ENCODE measurements at regions not wholly inside any gene's neighbourhood (a gene's known extent, or its start where the extent isn't known, plus 50 kb on each side); places are given as distances from the start of the nearest gene placed in this dataset.

DNA sequence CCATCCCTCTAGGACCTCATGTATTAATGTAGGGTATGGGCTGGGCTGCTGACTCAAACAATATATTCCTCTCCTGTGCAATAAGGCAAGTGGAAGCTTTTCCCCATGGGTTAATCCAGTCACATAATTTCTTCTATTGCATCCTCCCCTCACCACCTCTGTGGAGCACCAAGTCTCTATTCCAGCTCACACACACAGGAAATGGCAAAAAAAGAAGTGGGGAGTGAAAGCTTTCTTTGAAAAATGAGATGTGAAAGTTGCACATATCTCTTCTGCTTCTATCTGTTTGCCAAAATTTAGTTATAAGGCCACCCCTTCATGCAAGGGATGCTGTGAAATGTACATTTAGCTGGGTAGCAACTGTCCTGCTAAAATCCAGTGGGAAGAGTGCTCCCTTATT lies 121.3 kb downstream of the CDC42EP3 start:
- POLR2A ChIA-PET: no interaction called here
- H3K9me3 ChIP-seq: no peaks in the 10 kb centered on the region
- no peak overlapping the region for H3K27ac ChIP-seq
- no peak for ATAC-seq
- H3K4me3 ChIP-seq: no peak overlapping the region
- DNase-seq (ENCODE audit: low read depth in 1 of 2, low spot score in 1 of 2): no peak
- no peak for FAIRE-seq
- CTCF ChIA-PET: interaction anchor here (0.9 to 2.5 kb wide), 7 partner anchors 9 to 327 kb away, joined by 3 to 10 read pairs (median 4); no protein-coding TSS in a partner anchor
- TF ChIP-seq PHF8 (IDR thresholded peaks at IDR 0.05; ENCODE audit: borderline replicate concordance, low read depth) (no peak), CBX2 (IDR thresholded peaks at IDR 0.05; ENCODE audit: borderline replicate concordance, low read depth) (no peak), JUN (IDR thresholded peaks at IDR 0.05) (no peak), KDM5A (IDR thresholded peaks at IDR 0.05) (no peak), RFX5 (IDR thresholded peaks at IDR 0.05) (no peak)
- no peak overlapping the region for H3K4me2 ChIP-seq
- no peaks in the 10 kb centered on the region for H3K4me1 ChIP-seq

DNA sequence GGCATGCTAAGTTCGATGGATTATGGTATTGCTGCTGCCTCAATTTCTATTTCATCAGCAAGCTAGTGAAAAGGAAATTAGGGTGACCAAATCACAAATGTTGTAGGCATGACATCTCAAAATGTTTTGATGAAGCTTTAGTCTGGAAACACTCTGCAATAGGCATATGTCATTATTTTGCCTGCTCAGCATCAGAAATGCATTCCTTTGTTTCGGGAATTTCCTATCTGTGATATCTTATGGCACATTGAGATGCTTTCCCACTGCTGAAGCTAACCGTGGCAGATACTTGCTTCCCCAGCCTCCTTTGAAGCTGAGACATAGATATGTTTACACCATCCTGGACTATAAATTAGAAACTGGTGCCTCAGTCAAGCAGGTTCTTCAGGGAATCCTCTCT lies 119.7 kb downstream of the CDC42EP3 start:
- no peak overlapping the region for H3K27ac ChIP-seq
- ATAC-seq (no peak), DNase-seq (ENCODE audit: low read depth in 1 of 2, low spot score in 1 of 2) (no peak), FAIRE-seq (no peak)
- no peaks in the 10 kb centered on the region for H3K9me3 ChIP-seq
- no peak overlapping the region for H3K4me2 ChIP-seq
- no peaks in the 10 kb centered on the region for H3K4me1 ChIP-seq
- H3K4me3 ChIP-seq: no peak overlapping the region
- no peak for TF ChIP-seq TP53 (CRISPR knock-in tag; IDR thresholded peaks at IDR 0.05)
- TF ChIP-seq, protein P1, sequence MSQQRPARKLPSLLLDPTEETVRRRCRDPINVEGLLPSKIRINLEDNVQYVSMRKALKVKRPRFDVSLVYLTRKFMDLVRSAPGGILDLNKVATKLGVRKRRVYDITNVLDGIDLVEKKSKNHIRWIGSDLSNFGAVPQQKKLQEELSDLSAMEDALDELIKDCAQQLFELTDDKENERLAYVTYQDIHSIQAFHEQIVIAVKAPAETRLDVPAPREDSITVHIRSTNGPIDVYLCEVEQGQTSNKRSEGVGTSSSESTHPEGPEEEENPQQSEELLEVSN (IDR thresholded peaks at IDR 0.05; ENCODE audit: borderline replicate concordance, low read depth): no peak
- TF ChIP-seq MAFK (IDR thresholded peaks at IDR 0.05; ENCODE audit: partially characterized antibody): peak; percentile 57
- TF ChIP-seq POLR2AphosphoS2 (conservative IDR thresholded peaks at IDR 0.05; ENCODE audit: low read length): no peak
- POLR2A ChIA-PET: no interaction called here
- CTCF ChIA-PET: interaction anchor here (0.8 to 2.2 kb wide), 5 partner anchors 9 to 326 kb away, joined by 3 to 10 read pairs (median 5); no protein-coding TSS in a partner anchor
- 61% methylated on average over 3 of the region's 3 CpGs for WGBS (ENCODE audit: missing lambda C conversion rate)

DNA sequence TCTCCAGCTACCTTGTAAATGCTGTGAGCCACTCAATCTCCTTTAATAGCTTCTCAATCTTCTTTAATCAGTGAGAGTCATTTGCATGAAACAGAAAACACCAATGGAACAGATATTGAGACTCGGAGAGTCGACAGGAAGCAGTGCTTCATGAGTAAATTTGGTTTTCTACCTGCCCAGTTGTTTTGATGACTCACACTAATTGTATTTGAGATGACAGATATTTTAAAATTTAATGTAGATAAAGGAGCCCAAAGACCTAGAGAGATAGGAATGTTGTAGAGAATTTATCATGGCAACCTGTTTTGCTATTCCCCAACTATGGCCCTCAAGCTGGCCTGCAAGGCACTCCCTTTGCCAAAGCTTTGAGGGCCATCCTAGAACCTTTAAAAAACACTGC lies 119.1 kb downstream of the CDC42EP3 start:
- TF ChIP-seq FOSL2 (IDR thresholded peaks at IDR 0.05) (no peak), FOSL2 (CRISPR knock-in tag; IDR thresholded peaks at IDR 0.05) (peak; percentile 18; the same call in 1 of the 2 replicates), KDM5A (IDR thresholded peaks at IDR 0.05) (no peak)
- H3K27ac ChIP-seq: no peak overlapping the region
- no peak for DNase-seq (ENCODE audit: low read depth in 1 of 2, low spot score in 1 of 2)
- H3K4me1 ChIP-seq: no peaks in the 10 kb centered on the region
- FAIRE-seq: no peak
- ChIA-PET CTCF (interaction anchor here (1.4 to 1.6 kb wide), 2 partner anchors 9 to 13 kb away, joined by 5 to 6 read pairs; no protein-coding TSS in a partner anchor), POLR2A (no interaction called here)
- WGBS (ENCODE audit: missing lambda C conversion rate): 68% methylated on average over 2 of the region's 2 CpGs
- no peaks in the 10 kb centered on the region for H3K9me3 ChIP-seq
- no peak for ATAC-seq
- H3K4me3 ChIP-seq: no peak overlapping the region
- no peak overlapping the region for H3K4me2 ChIP-seq

DNA sequence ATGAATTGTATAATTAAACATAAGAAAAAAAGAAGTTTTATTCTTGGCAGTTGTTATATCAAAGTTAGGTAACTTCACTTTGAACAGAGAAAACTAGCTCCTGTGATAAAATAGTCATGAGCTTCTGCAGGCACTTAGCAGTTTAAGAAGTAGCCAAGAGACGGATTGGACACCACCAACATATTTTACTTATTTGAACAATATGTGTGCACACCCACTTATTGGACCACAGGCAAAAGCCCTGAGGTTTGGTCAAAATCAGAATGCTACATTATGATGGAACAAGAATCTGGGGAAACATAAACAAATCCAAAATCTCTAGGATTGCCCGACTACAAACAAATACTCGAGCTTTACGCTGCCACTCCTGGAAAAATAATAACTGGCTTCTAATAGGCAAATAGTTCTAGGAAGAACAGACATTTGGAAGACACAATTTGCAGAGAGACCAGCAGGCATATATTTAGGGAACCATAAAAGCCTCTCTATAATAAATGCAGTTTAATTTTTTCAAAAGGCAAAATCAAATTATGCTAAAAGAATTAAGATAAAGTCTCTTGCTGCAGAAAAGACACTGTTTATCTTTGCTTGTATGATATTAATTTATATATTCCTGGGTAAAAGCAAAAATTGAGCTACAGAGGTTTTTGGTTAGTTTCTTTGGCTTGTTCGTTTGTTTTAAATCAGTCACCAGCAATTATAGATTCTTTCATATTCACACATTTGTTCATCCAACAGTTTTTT lies 117.9 kb downstream of the CDC42EP3 start:
- DNase-seq (ENCODE audit: low read depth in 1 of 2, low spot score in 1 of 2) (no peak), ATAC-seq (no peak), FAIRE-seq (no peak)
- WGBS (ENCODE audit: missing lambda C conversion rate): 68% methylated on average over 5 of the region's 5 CpGs
- H3K4me2 ChIP-seq: no peak overlapping the region
- no peak overlapping the region for H3K27ac ChIP-seq
- no peaks in the 10 kb centered on the region for H3K9me3 ChIP-seq
- POLR2A ChIA-PET: no interaction called here
- no peaks in the 10 kb centered on the region for H3K4me1 ChIP-seq
- no peak overlapping the region for H3K4me3 ChIP-seq
- CTCF ChIA-PET: no interaction called here
- no peak for TF ChIP-seq PHF8 (IDR thresholded peaks at IDR 0.05; ENCODE audit: borderline replicate concordance, low read depth)
- TF ChIP-seq NFE2L2 (conservative IDR thresholded peaks at IDR 0.05; ENCODE audit: low read length): no peak
- no peak for TF ChIP-seq RAD21 (conservative IDR thresholded peaks at IDR 0.05 in 1 of 2, IDR thresholded peaks at IDR 0.05 in 1 of 2)
- no peak for TF ChIP-seq RNF2 (IDR thresholded peaks at IDR 0.05; ENCODE audit: borderline replicate concordance, low read depth)
- no peak for TF ChIP-seq ZNF302 (CRISPR knock-in tag; IDR thresholded peaks at IDR 0.05)
- no peak for TF ChIP-seq HOXB13 (CRISPR knock-in tag; IDR thresholded peaks at IDR 0.05; ENCODE audit: low read depth)
- no peak for TF ChIP-seq HOXB5 (CRISPR knock-in tag; IDR thresholded peaks at IDR 0.05)
- TF ChIP-seq POLR2A (IDR thresholded peaks at IDR 0.05; ENCODE audit: low read length): no peak
- TF ChIP-seq, protein P2, sequence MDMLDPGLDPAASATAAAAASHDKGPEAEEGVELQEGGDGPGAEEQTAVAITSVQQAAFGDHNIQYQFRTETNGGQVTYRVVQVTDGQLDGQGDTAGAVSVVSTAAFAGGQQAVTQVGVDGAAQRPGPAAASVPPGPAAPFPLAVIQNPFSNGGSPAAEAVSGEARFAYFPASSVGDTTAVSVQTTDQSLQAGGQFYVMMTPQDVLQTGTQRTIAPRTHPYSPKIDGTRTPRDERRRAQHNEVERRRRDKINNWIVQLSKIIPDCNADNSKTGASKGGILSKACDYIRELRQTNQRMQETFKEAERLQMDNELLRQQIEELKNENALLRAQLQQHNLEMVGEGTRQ (IDR thresholded peaks at IDR 0.05): no peak
- TF ChIP-seq TFCP2L1 (CRISPR knock-in tag; IDR thresholded peaks at IDR 0.05): no peak
- TF ChIP-seq, protein P3, sequence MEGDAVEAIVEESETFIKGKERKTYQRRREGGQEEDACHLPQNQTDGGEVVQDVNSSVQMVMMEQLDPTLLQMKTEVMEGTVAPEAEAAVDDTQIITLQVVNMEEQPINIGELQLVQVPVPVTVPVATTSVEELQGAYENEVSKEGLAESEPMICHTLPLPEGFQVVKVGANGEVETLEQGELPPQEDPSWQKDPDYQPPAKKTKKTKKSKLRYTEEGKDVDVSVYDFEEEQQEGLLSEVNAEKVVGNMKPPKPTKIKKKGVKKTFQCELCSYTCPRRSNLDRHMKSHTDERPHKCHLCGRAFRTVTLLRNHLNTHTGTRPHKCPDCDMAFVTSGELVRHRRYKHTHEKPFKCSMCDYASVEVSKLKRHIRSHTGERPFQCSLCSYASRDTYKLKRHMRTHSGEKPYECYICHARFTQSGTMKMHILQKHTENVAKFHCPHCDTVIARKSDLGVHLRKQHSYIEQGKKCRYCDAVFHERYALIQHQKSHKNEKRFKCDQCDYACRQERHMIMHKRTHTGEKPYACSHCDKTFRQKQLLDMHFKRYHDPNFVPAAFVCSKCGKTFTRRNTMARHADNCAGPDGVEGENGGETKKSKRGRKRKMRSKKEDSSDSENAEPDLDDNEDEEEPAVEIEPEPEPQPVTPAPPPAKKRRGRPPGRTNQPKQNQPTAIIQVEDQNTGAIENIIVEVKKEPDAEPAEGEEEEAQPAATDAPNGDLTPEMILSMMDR (IDR thresholded peaks at IDR 0.05): no peak
- TF ChIP-seq FOSL2 (IDR thresholded peaks at IDR 0.05): no peak
- TF ChIP-seq FOSL2 (CRISPR knock-in tag; IDR thresholded peaks at IDR 0.05): no peak
- TF ChIP-seq, protein P4, sequence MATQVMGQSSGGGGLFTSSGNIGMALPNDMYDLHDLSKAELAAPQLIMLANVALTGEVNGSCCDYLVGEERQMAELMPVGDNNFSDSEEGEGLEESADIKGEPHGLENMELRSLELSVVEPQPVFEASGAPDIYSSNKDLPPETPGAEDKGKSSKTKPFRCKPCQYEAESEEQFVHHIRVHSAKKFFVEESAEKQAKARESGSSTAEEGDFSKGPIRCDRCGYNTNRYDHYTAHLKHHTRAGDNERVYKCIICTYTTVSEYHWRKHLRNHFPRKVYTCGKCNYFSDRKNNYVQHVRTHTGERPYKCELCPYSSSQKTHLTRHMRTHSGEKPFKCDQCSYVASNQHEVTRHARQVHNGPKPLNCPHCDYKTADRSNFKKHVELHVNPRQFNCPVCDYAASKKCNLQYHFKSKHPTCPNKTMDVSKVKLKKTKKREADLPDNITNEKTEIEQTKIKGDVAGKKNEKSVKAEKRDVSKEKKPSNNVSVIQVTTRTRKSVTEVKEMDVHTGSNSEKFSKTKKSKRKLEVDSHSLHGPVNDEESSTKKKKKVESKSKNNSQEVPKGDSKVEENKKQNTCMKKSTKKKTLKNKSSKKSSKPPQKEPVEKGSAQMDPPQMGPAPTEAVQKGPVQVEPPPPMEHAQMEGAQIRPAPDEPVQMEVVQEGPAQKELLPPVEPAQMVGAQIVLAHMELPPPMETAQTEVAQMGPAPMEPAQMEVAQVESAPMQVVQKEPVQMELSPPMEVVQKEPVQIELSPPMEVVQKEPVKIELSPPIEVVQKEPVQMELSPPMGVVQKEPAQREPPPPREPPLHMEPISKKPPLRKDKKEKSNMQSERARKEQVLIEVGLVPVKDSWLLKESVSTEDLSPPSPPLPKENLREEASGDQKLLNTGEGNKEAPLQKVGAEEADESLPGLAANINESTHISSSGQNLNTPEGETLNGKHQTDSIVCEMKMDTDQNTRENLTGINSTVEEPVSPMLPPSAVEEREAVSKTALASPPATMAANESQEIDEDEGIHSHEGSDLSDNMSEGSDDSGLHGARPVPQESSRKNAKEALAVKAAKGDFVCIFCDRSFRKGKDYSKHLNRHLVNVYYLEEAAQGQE (IDR thresholded peaks at IDR 0.05): no peak
- TF ChIP-seq ESRRA (IDR thresholded peaks at IDR 0.05; ENCODE audit: borderline replicate concordance, low read length): no peak
- no peak for TF ChIP-seq KDM5A (IDR thresholded peaks at IDR 0.05)
- no peak for TF ChIP-seq NPAS2 (CRISPR knock-in tag; IDR thresholded peaks at IDR 0.05; ENCODE audit: borderline replicate concordance)

All from A549 (cell line).